Gastroesophageal sphincter (tissue), 4 donors: ENCODE measurements at regions not wholly inside any gene's neighbourhood (a gene's known extent, or its start where the extent isn't known, plus 50 kb on each side); places are given as distances from the start of the nearest gene placed in this dataset.

ENCODE experiments used
- ATAC-seq: fragments of 150-250 bp; one replicate; pipeline ENCODE4 v1.9.1; 2016; ENCODE audit warnings: mild to moderate bottlenecking, moderate library complexity
- H3K27ac ChIP-seq, 4 donors: fragments of 200-600 bp; sonication (generic) in 3 of 4; 1 replicate in 3 of 4; 2 replicates in 1 of 4; pipeline ENCODE4 v1.5.1; 2016 to 2019
- H3K27me3 ChIP-seq: fragments of 200-600 bp; sonication (generic); one replicate; pipeline ENCODE4 v1.5.1; 2019
- H3K36me3 ChIP-seq, 2 donors: fragments of 200-600 bp; sonication (generic); one replicate each; pipeline ENCODE4 v1.5.1; 2019; ENCODE audit warnings: control low read depth in 1 of 2
- H3K4me1 ChIP-seq, 3 donors: fragments of 200-600 bp; sonication (generic); 1 replicate in 2 of 3; 2 replicates in 1 of 3; pipeline ENCODE4 v1.5.1; 2016 to 2019; ENCODE audit warnings: control low read depth in 2 of 3
- H3K4me3 ChIP-seq, 2 donors: fragments of 200-600 bp; sonication (generic); one replicate each; pipeline ENCODE4 v1.5.1; 2019; ENCODE audit warnings: mild to moderate bottlenecking in 1 of 2, moderate library complexity in 1 of 2
- H3K9me3 ChIP-seq, 3 donors: fragments of 200-600 bp; sonication (generic); one replicate each; pipeline ENCODE4 v1.5.1; 2017 to 2019; ENCODE audit warnings: control low read depth in 2 of 3
- EP300 ChIP-seq: sonication (generic); formaldehyde crosslinking; IDR thresholded peaks from one replicate; pipeline ENCODE4 v1.6.1; 2017; ENCODE audit warnings: antibody characterized with exemption, mild to moderate bottlenecking
- POLR2A ChIP-seq, 2 donors: fragments of 450-650 bp; IDR thresholded peaks; one replicate each; pipeline ENCODE4 v1.6.1; 2017; ENCODE audit warnings: antibody characterized with exemption in 2 of 2, mild to moderate bottlenecking in 2 of 2, moderate library complexity in 1 of 2
- POLR2AphosphoS5 ChIP-seq: sonication (generic); formaldehyde crosslinking; IDR thresholded peaks from one replicate; pipeline ENCODE4 v1.6.1; 2017; ENCODE audit warnings: antibody characterized with exemption
- WGBS, 2 donors: methylation state at CpG; one replicate each; pipeline ENCODE4 v1.1.5; 2018; ENCODE audit warnings: low coverage in 1 of 2; 5-methylcytosine and 5-hydroxymethylcytosine counted together
- TF ChIP-seq, protein P1 (sequence below), 4 experiments: fragments of 200-600 bp in 2 of 4; fragments of 450-650 bp in 2 of 4; sonication (generic) in 1 of 4; IDR thresholded peaks; one replicate each; pipeline ENCODE4 v1.5.1; 2017 to 2019; ENCODE audit warnings: antibody characterized with exemption in 4 of 4, mild to moderate bottlenecking in 2 of 4, moderate library complexity in 2 of 4

DNA sequence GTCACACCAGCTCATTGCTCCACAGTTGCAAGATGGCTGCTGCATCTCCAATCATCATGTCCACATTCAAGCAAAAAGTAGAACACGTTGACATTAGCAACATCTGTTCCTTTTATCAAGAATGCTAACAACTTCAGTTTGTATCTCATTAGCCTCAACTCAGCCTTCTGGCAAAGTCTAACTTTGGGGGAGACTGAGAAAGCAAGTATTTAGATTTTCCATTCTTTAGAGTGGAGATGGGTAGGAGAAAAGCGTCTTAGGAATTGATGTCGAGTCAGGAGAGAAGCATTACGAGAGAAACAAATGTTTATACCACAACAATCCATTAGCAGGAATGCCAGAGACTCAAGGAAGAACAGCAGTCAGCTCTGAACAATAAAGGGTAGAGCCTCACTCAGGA is 446.3 kb downstream of the ENC1 start:
- no peak for ATAC-seq
- H3K9me3 ChIP-seq, result peaks cover 0 to under 1% (median 0%) of the 10 kb centered on the region in 3 donors
- WGBS, 2 donors, result 60 to 89% methylated on average over 1 to 4 of the region's 4 CpGs
- H3K27ac ChIP-seq, result no peak overlapping the region
- no peaks in the 10 kb centered on the region for H3K4me1 ChIP-seq
- no peaks in the 10 kb centered on the region for H3K27me3 ChIP-seq
- H3K36me3 ChIP-seq, result no peaks in the 10 kb centered on the region
- TF ChIP-seq, protein P1, sequence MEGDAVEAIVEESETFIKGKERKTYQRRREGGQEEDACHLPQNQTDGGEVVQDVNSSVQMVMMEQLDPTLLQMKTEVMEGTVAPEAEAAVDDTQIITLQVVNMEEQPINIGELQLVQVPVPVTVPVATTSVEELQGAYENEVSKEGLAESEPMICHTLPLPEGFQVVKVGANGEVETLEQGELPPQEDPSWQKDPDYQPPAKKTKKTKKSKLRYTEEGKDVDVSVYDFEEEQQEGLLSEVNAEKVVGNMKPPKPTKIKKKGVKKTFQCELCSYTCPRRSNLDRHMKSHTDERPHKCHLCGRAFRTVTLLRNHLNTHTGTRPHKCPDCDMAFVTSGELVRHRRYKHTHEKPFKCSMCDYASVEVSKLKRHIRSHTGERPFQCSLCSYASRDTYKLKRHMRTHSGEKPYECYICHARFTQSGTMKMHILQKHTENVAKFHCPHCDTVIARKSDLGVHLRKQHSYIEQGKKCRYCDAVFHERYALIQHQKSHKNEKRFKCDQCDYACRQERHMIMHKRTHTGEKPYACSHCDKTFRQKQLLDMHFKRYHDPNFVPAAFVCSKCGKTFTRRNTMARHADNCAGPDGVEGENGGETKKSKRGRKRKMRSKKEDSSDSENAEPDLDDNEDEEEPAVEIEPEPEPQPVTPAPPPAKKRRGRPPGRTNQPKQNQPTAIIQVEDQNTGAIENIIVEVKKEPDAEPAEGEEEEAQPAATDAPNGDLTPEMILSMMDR (IDR thresholded peaks at IDR 0.05), result no peak
- TF ChIP-seq POLR2A (IDR thresholded peaks at IDR 0.05) (no peak), EP300 (no peak), POLR2AphosphoS5 (no peak)
- no peak overlapping the region for H3K4me3 ChIP-seq

DNA sequence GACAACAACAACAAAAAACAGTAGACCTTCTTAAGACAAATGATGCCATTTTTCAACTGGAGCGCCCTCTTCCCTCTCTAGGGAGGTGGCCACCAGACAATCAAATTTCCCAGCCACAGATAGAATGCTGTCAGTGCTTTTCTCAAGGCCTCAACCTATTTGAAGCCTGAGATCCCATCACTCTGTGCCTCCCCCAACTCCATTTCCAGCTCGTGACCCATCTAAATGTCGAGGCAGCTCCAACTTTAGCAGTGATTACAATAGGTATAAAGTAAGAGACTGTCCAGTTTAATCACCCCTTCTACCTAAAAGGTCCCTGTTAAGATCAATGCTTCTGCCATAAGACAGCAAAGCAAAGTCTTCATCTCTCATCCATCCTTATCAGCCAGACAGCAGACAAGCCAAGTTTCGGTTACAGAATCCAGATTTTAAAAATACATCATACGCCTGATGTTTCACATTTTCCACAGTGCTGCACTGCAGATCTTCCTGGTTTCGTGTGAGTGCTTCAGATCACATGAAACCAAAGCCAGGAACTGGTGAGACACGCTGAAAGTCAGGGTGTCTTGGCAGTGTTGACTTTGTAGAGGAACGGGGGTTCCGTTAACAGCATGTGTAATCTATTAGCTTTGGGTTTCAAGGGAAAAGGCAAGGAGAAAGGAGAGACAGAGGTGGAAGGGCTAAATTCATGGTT is 447.8 kb downstream of the ENC1 start:
- H3K36me3 ChIP-seq, result no peaks in the 10 kb centered on the region
- H3K9me3 ChIP-seq, result peaks cover 0 to 6% (median 0%) of the 10 kb centered on the region in 3 donors
- no peak overlapping the region for H3K4me3 ChIP-seq
- TF ChIP-seq, protein P1 (IDR thresholded peaks at IDR 0.05), result no peak
- TF ChIP-seq POLR2AphosphoS5 (no peak), POLR2A (IDR thresholded peaks at IDR 0.05) (no peak), EP300 (no peak)
- H3K27me3 ChIP-seq, result no peaks in the 10 kb centered on the region
- ATAC-seq, result no peak
- no peaks in the 10 kb centered on the region for H3K4me1 ChIP-seq
- WGBS, 2 donors, result 37 to 53% methylated on average over 8 to 9 of the region's 9 CpGs
- peak overlapping the region in 2 of 4 donors; percentile 14 to 53 for H3K27ac ChIP-seq

DNA sequence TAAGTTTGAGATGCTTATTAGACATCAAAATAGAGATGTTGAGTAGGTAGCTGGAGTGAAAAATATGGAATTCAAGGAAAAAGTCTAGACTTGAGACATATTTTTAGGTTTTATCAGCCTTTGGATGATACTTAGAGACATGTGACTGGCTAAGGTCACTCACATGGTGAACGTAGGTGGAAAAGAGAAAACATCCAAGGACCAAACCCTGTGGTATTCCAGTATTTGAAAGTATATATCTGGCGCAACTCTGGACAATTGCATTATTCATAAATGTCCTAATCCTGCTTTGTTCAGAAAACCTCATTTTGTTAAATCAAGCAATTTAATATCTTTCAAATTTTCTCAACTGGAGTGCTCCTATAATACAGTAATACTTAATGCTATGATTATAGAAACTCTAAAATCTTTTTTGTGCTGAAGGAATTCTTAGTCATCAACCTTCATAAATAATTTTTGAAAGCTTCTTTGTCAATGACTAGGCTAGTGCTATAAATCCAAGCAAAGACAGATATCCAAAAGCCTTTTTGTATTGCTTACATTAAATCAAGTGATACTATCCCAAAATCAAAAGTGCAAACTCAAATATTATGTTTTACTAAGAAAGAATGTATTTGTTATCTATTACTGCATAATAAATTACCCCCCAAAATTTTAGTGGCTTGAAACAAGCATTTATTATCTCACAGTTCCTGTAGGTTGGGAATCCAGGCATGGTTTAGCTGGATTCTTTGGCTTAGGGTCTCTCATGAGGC is 452.0 kb downstream of the ENC1 start:
- H3K27me3 ChIP-seq, result no peaks in the 10 kb centered on the region
- no peak overlapping the region for H3K4me3 ChIP-seq
- WGBS, 2 donors, result 54 to 87% methylated on average over 2 of the region's 2 CpGs
- H3K27ac ChIP-seq, result no peak overlapping the region
- H3K36me3 ChIP-seq, result no peaks in the 10 kb centered on the region
- peaks cover 0 to 6% (median 0%) of the 10 kb centered on the region in 3 donors for H3K9me3 ChIP-seq
- TF ChIP-seq POLR2A (IDR thresholded peaks at IDR 0.05), result no peak
- TF ChIP-seq, protein P1 (IDR thresholded peaks at IDR 0.05), result no peak
- no peak for TF ChIP-seq POLR2AphosphoS5
- no peak for TF ChIP-seq EP300
- no peak for ATAC-seq
- H3K4me1 ChIP-seq, result peaks cover 0 to 8% (median 0%) of the 10 kb centered on the region in 3 donors

DNA sequence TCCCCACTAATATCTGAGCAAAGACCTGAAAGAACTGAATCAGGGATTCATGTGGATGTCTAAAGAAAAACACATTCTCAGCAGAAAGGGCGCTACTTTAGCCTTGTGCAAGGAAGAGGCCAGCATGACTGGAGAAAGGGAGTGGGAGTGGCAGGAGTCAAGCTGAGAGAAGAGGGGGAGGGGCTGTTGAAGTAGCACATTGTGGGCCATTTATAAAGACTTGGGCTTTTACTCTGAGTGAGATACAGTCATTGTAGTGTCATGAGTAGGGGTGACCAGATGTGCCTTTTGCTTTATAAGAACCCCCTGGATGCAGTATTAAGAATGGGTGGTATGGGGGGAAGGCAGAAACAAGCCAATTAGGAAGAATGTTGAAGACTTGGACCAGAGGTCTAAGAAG is 452.8 kb downstream of the ENC1 start:
- peaks cover 0 to 6% (median 0%) of the 10 kb centered on the region in 3 donors for H3K9me3 ChIP-seq
- H3K27ac ChIP-seq, result no peak overlapping the region
- no peak for ATAC-seq
- H3K27me3 ChIP-seq, result no peaks in the 10 kb centered on the region
- WGBS, 2 donors, result 92 to 100% methylated on average over 1 of the region's 1 CpG
- H3K4me3 ChIP-seq, result no peak overlapping the region
- TF ChIP-seq EP300 (no peak), POLR2A (IDR thresholded peaks at IDR 0.05) (no peak), POLR2AphosphoS5 (no peak)
- TF ChIP-seq, protein P1 (IDR thresholded peaks at IDR 0.05), result no peak
- peaks cover 0 to 8% (median 0%) of the 10 kb centered on the region in 3 donors for H3K4me1 ChIP-seq
- no peaks in the 10 kb centered on the region for H3K36me3 ChIP-seq
